Stimulated activated CD4-positive, alpha-beta T cell treated with anti-CD3 and anti-CD28 coated beads, Interleukin-4, amount 100 ng/mL, for 4 hours (primary cell): ENCODE measurements at regions not wholly inside any gene's neighbourhood (a gene's known extent, or its start where the extent isn't known, plus 50 kb on each side); places are given as distances from the start of the nearest gene placed in this dataset.
"Not testable (repeated sequence)": the region's sequence is repeated elsewhere in the genome, so short reads cannot be mapped to it uniquely, and the experiment has no call there.

ENCODE experiments used
- DNase-seq, 2 experiments: peaks; one replicate each; pipeline ENCODE4 v3.0.0-alpha.2; 2020

DNA sequence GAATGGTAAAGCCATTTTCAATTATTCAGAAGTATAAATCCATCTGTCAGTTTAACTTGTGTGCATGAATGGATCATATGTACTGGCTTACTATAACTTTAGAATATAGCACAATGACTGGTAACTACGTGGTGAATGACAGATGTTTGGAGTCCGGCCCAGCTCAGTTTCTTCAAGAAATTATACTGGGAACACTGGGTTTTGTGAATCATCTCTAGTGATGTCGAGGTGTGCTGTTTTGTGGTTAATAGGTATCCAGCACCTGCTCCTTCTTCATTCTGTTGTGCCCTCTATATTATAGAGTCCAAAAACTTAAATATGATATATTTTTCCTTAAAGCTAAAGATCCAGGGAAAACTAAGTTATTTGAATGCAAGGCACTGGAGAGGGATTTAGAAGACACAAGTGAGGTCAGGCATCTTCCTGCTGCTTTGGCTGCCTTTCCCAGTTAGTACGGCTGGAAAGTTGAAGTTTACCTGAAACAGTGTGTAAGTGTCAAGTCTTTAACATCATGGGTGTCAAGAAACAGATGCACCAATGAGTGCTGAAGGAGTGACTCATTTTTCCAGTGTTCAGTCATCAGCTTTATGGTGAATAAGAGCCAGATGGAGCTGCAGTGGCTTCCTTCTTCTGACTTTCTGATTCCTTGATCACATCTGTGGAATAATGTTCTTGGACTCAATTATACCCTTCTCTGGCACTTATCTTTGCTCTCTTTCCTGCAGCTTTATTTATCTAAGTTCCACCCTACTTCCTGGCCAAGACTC is 1079.5 kb upstream of the CELF4 start:
- no peak for DNase-seq

DNA sequence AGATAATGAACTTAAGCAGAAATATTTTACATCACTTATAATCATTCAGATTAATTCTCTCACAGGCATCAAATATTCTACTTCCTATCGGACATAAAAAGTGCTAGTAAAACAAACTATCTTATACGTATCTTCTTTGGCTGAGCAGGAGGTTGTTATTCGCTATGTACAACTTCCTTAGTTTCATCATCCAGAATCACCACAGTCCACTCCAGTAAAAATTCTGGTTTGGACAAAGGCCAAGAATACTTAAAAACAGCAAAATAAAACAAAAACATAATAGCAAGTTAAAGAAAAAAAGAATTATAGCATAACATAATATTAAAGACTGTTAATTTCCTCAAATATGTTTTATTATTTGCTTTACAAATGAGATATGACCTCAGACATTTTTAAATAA is 1077.1 kb upstream of the CELF4 start:
- DNase-seq, result no peak

DNA sequence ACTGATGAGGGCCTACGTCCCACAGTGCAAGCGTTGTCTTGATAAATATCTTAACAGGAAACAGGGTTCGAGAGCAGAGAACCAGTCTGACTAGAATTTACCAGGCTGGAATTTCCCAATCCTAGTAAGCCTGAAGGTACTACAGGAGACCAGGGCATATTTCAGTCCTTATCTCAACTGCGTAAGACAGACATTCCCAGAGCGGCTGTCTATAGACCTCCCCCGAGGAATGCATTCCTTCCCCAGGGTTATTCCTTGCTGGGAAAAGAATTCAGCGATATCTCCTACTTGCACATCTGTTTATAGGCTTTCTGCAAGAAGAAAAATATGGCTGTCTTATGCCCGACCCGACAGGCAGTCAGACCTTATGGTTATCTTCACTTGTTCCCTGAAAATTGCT is 1074.1 kb upstream of the CELF4 start:
- DNase-seq, result not testable (repeated sequence)

DNA sequence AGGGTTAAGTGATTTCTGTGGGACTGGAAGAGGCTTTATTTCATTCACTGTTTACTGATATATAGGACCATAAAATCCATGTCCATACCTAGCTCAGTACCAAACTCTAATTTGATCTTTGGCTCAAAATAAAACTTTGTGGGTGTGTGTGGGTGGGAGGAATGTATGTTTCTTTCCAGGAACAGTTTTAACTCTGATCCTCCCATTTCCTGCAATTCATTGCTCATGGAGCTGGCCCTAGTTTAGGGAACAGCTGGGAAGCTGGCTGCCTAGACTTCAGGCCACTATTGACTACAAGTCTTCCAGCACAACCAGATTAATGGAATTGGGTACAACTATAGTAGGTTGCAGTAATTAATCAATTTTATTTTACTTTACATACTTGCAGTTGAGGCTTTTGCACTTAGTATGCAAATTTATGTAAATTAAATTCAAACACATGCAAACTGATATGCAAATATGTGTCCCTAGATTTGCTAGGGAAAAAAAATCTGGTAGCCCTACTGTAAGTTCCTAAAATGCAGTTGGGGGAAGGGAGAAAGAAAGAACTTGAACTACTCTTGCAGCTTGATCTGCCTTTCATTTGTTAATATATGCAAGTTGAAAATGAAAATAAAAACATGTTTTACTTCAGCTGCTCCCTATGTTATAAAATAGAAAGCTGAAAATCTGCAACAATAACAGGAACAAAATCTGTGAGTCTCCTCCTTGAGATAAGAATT is 1070.3 kb upstream of the CELF4 start:
- no peak for DNase-seq

DNA sequence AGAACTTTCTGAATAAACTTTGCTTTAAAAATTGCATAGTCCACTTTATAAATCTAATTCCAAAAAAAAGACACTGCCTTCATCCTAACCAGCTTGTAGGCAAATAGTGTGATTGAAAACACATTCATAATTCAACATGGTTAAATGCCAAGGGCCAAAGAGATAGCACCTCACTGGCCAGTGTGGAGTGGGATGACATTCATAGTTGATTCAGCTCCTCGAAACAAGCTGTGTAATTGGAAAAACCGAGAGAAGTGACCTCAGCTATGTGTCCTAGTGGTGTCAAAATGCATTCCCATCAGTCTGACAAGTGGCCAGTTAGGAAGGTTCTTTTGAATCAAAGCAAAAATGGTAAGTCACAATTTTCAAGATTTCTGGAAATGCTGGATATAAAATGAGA is 1068.5 kb upstream of the CELF4 start:
- DNase-seq, result no peak

DNA sequence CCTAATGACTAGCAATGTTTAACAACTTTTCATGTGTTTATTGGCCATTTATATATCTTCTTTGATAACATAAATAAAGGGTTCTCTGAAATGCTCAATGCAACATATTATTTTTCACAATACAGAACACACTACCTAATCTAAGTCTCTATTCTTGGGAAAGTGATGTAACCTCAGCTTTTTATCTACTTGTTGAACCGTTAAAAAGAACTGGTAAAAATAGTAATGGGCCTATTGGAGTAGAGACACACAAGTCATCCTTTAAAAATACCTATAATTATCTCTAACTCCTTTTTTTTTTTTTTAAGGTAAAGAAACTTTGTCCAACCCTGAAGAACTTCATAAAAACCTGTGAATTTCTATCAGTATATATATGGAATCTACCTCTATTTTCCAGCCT is 1067.7 kb upstream of the CELF4 start:
- no peak for DNase-seq

DNA sequence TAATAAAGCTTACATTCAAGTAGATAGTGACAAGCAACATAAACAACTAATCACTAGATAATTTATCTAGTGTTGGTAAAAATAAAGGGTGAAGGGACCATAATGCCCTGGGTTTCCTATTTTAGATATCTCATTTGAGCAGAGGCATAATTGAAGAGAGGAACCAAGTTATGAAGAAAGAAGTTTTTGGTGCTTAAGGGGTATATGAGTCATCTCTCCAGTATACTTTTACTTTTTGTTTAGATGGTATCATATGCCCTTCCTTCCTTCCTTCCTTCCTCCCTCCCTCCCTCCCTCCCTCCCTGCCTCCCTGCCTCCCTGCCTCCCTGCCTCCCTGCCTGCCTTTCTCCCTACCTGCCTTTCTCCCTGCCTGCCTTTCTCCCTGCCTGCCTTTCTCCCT is 1053.5 kb upstream of the CELF4 start:
- no peak for DNase-seq

DNA sequence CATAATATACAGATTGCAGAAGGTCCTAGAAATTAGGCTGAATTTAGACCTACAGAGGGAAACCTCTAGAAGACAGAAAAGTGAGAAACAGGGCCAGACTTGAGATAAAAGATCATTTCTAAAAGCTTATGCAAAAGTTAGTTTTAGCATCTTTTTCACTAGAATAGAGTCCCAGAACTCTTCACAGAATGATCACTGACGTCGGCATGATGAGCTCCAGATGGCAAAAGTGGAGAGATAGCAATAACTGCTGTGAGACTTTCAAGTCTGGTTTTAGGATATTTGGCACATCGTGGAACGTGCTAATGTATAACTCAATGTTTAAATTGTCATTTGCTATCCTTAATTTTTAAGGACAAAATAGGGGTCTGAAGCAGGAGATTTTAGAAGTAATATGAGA is 1050.7 kb upstream of the CELF4 start:
- no peak for DNase-seq

DNA sequence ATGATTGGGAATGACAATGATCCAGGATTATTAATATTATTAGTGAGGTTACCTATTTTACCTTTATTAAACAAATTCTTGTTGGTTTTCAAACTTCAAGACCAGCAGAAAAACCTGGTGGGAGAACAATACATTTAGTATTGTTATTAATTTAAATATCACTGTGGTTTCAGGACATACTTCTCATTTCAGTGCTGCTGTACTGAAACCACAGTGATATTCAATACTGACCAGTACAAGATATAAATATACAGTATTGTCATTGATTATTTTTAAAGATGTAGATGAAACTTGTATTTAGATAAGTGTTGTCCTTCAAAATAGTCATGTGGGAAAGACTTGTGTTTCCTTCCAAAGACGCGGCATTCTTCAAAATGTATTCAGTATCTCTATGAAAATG is 1047.3 kb upstream of the CELF4 start:
- no peak for DNase-seq

DNA sequence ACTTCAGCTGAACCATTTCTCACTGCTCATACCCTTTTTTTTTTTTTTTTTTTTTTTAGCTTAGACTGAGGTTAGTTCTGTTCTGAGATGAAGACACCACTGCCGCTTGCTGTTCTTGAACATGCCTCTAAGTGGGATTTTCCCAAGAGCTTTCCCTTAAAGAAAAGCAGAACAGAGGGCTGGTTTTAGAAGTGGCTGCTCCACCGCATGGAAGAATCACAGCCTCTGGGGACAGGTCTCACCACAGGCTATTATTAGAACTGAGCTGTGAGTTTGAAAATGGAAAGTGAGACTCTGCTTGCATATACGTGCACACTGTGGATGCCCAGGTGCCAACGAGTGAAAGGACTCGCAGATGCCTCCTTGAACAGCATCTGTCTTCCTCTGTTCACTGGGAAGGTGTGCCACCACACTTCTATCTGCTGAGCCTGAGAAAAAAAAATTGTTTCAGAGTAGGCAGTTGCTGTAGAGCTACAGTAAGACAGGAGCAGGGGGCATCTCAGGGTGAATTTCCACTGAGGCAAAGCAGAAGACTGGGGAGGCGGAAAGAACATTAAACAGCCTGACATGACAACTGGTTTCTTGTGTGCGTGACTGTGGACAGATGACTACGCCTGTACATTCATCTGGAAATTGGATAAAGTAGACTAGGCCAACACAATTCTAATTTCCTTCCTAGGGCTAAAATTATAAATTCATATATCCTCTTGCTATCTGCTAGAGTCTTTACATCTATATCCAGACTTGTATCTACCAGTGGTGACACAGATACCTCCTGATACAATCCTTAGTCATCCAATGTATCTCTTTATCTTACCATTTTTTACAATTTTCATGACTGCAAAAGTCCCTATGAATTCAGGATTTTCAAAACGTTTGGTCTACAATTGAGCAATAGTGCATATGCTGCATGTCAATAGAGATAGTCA is 1045.7 kb upstream of the CELF4 start:
- no peak for DNase-seq

DNA sequence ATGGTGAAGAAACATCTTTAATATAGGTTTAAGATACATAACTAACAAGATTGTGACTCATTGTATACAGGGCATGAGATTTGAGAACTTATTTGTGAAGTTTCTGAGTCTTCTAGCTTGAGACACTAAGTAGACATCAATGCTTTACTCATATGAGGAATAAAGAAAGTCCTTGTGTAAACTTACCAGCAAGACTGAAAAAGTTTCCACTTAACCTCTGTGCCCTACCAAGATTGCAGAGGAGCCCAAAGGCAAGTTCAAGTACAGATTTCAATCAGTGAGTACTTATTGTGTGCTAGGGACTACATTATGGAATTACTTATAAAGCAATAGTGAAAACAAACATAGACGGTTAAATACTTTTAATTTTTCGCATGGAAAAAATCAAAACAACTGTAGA is 1041.2 kb upstream of the CELF4 start:
- DNase-seq, result no peak

DNA sequence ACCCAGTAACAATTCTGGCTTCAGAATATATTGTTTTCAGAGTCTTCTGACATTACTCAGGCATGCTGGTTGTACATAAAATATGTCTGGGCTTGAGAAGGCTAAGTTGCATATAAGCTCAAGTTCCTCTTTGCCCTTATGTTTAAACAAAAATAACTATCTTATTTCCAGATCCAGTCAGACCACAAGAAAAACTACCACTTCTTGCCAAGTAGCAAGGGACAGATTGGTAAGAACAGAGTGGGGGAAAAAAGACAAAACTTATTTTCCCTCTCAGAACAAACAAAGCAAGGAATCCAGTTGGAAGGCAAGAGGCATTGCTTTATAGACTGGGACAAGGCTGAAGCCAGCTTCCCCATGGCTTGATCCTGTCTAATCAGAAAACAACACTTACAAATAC is 1036.7 kb upstream of the CELF4 start:
- DNase-seq, result no peak

DNA sequence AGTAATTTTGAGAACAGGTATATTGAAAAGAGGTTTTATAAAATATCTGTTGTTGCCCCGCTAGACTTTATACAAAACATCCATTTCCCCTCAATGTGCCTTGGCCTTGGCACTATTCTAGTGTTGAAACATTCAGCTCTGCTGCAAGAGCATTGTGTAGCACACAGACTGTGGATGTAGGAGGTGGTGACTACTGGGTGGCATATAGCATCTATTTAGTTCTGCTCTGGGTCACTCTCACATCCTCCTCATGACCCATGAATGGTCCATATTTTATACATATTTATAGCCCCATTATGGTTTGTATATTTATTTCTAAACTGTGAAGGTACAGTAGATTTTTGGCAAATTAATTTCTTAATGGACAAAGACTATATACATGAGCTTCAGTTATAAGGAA is 1022.0 kb upstream of the CELF4 start:
- no peak for DNase-seq

DNA sequence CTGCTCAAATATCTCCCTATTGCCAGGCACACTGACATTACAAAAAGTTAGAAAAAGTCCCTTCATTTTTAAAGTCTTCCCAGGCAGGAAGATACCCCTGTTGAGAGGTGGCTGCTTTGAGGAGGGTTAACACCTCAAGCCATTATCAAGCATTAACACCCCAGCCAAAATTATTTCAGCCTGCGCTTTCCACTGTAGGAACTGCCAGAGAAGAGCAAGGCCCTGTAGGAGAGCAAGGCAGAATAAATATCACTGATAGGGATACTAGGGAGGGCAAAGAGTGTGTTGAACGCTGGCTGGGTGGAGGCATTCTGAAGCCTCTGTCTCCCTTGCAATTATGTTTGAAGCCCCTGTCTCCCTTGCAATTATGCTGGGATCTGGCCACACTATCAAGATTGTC is 1020.7 kb upstream of the CELF4 start:
- DNase-seq, result no peak

DNA sequence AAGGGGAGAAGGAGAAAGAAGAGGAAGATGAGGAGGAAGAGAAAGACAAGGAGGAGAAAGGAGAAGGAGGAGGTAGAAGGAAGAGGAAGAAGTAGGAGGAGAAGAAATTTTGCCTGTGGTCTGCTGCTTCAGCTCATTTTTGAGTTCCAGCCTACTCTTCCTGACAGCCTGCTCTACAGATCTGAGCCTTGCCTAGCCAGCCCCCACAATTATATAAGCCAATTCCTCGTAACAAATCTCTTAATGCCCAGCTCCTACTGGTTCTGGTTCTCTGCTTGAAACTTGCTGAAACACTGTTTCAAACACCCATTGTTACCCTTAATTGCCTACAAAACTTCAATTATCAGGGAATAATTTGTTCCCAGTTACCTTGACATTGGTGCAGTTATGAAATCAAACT is 1014.2 kb upstream of the CELF4 start:
- DNase-seq, result no peak

DNA sequence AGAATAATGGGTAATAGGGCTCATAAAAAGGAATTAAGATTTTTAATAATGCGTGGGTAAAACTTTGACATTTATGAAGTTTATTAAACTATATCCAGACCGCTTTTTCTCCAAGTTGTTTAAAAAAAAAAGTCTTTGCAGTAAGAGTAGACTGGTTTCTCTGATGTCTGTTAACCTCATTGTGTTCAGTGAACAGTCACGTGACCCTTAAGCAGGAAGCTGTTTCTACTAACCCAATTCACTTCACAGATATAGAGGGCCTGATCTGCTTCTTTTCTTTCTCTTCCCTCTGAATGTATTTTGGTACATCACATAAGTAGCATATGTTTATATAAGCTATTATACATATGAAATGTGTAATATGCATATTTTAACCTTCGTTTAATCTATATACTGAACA is 1011.3 kb upstream of the CELF4 start:
- no peak for DNase-seq

DNA sequence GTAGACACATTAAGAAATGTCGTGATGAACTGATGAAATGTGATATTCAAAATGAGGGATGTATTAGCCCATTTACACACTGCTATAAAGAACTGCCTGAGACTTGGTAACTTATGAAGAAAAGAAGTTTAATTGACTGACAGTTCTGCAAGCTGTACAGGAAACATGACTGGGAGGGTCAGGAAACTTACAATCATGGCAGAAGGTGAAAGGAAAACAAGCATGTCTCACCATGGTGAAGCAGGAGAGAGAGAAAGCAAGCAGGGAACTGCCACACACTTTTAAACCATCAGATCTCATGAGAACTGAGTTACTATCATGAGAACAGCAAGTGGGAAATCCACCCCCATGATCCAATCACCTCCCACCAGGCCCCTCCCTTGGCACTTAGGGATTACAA is 1010.8 kb upstream of the CELF4 start:
- DNase-seq, result no peak

DNA sequence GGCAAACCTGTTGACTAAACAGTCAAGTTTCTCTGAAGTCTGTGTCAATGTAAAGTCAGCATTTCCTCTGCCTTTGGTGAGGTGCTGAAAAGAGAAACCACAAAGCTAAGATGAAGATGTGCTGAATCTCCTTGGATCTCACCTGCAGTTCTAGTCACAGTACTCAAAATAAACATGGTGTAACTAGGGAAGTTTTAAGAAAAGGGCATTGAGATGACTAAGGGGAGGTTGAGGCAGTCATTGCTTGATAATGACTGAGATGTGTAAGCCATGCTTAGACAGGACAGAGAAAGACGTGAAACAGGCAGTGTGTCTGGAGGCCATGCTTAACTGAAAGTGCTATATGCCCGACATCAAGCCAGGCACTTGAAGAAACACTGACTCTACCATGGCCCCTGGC is 1010.0 kb upstream of the CELF4 start:
- no peak for DNase-seq

DNA sequence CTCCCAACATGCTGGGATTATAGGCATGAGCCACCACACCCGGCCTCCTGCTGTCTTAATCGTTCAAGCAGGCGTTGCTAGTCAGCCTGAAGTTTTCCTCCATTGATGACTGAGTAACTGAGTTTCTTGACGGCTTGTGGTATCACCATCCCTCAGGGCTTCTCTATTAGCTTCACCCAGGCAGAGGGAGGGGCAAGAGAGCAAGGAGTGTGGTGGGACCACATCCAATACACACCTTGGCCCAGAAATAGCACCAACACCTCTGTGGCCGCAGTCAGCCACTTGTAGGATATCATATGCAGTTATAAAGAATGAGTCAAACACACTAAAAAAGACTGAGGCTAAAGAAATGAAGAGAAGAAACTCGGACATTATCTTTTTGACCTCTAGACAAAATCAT is 1009.4 kb upstream of the CELF4 start:
- no peak for DNase-seq

DNA sequence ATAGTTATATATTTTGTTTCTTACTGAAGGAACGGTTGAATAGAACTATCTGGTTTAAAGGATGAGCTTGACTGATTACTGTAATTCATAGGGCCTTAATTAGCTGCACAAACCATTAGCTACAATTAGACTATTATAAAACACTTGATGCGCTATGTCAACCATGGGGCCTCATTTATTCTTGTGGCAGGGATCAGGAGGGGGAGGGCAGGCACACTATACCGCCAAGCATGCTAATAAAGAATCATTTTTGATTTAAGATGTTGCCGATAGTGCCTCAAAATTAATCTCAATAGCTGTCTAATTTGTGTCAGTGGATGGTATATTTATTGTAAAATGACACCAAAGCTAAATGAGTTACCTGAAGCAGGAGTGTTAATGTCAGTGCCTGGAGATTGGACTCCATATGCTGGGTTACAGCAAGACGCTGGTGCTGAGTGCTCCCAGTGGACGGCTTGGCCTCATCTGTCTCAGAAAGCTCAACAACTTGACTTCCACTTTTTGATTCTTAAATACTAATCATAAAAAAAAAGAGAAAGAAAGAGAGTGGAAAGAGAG is 1007.0 kb upstream of the CELF4 start:
- no peak for DNase-seq

DNA sequence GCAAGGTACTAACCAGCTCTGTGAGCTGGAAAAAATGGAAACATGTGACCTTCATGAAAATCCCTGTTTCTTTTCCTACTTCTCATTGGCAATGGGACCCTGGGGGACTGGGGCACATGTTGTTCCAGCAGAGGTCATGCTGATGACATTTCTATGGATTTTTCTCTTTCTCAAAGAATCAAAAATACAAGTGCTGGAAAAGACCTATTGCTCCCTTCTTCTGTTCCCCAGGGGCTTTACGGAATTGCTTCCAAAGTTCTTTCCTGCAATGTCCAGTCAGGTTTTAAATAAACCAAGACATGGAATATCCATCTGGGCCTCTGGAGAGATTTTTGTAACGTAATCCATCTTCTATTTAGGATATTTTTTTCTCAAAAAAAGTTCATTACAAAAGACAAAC is 1006.1 kb upstream of the CELF4 start:
- no peak for DNase-seq

DNA sequence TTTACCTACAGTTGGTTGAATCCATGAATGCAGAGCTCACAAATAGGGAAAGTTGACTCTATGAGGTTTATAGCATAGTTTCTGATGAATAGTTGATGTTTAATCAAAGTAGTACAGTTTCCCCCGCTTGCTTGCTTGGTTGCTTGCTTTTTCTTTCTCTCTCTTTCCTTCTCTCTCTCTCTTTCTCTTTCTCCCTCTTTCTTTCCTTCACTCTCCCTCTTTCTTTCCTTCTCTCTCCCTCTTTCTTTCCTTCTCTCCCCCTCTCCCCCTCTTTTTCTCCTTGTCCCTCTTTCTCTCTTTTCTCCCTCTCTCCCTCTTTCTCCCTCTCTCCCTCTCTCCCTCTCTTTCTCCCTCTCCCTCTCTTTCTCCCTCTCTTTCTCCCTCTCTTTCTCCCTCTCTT is 999.9 kb upstream of the CELF4 start:
- DNase-seq, result no peak

DNA sequence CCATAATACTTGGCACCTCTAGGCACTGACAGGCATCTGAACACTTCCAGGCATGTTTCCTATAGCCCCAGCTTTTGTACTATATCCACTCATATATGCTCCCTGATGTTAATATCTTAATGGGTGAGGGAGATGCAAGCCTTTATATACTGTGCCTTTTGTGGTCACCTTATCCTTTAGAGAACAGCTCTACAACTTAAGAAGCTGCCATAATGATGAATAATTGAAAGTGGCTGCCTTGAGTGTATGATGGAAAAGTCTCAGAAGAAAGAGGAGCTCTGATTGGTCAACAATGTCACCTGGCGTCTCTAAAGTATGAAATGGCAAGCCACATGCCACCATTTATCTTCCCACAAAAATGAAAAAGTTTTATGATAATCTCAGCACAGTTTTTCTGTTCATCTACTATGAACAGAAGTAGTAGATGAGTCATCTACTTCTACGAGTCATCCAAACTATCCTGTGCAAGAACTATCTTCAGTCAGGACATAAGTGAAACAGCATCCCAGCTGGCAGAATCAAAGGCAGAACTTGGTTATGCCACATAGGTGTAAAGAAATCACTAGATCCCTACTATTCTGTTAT is 997.9 kb upstream of the CELF4 start:
- DNase-seq, result no peak
